ENCODE measurements at regions not wholly inside any gene's neighbourhood (a gene's known extent, or its start where the extent isn't known, plus 50 kb on each side); places are given as distances from the start of the nearest gene placed in this dataset.
A peak's percentile ranks its signal among the peaks of the same experiment; 100 is the strongest.

DNA sequence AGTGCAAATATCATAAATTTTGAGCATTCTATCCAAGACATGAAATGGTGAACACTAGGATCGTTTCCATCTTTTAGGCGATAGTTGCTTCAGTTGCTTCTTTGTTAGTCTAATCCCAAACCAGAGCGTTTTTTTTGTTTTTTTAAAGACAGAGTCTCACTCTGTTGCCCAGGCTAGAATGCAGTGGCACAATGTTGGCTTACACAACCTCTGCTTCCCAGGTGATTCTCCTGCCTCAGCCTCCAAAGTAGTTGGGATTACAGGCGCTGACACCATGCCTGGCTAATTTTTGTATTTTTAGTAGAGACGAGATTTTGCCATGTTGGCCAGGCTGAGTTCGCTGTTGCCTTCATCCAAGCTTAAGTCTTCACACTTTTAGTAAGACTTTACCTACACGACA, 265.3 kb downstream of the SHQ1 start:
- Histone ChIP-seq H3K56ac (ENCODE audit: insufficient read length, low read depth, low read length) (no peak overlapping the region), H3K23ac (ENCODE audit: insufficient read length, low read depth, low read length) (no peak overlapping the region), H3T11ph (ENCODE audit: low read length) (no peak overlapping the region), H2AK5ac (ENCODE audit: insufficient read length, low read length) (no peak overlapping the region), H3K27me3 (ENCODE audit: insufficient read depth, low read length) (no peaks in the 10 kb centered on the region), H3K79me1 (ENCODE audit: insufficient read depth, low read depth, low read length, poor library complexity, severe bottlenecking) (no peaks in the 10 kb centered on the region), H3K4me2 (ENCODE audit: insufficient read depth, insufficient read length, low read length) (no peak overlapping the region), H3K23me2 (ENCODE audit: insufficient read length, low read depth, low read length, poor library complexity, severe bottlenecking) (no peaks in the 10 kb centered on the region), H4K5ac (ENCODE audit: insufficient read length, low read depth, low read length) (no peak overlapping the region), H4K20me1 (ENCODE audit: control insufficient read depth, insufficient read depth, insufficient read length) (no peaks in the 10 kb centered on the region), H4K8ac (replicated peaks; ENCODE audit: insufficient read length, low read depth, low read length) (no peak overlapping the region), H2BK15ac (ENCODE audit: low read depth, low read length) (no peak overlapping the region), H2BK120ac (ENCODE audit: low read depth, low read length, poor library complexity, severe bottlenecking) (no peak overlapping the region), H2BK5ac (ENCODE audit: insufficient read length, low read length) (no peak overlapping the region), H3K27ac (ENCODE audit: insufficient read length, low read depth, low read length) (no peak overlapping the region), H4K91ac (ENCODE audit: insufficient read length, low read depth, low read length) (no peak overlapping the region), H3K9me3 (ENCODE audit: control insufficient read depth, low read depth, low read length) (no peaks in the 10 kb centered on the region), H3K18ac (ENCODE audit: insufficient read length, low read depth, low read length) (peak overlapping the region; percentile 21), H3K14ac (ENCODE audit: insufficient read depth, low read length) (no peak overlapping the region), H3K9ac (ENCODE audit: extremely low read depth, insufficient read length, low read length) (no peak overlapping the region), H2BK20ac (ENCODE audit: low read depth, low read length, poor library complexity, severe bottlenecking) (no peak overlapping the region), H3K79me2 (ENCODE audit: insufficient read depth, low read length) (no peaks in the 10 kb centered on the region), H2AFZ (ENCODE audit: low read length) (no peak overlapping the region), H2BK12ac (ENCODE audit: insufficient read length, low read depth, low read length) (no peak overlapping the region), H3K4me1 (ENCODE audit: insufficient read depth, low read length) (peaks cover 10% of the 10 kb centered on the region; the same call in 1 of the 2 replicates), H3K4ac (ENCODE audit: low read depth, low read length) (no peak overlapping the region)
- no CpG with 5 or more reads among the region's 7 CpGs for WGBS (ENCODE audit: extremely low coverage, insufficient read length, low lambda C conversion rate)
- Mint-ChIP-seq H3K27me3 (ENCODE audit: low read depth) (peaks cover 18% of the 10 kb centered on the region), H3K27ac (peak overlapping the region in 2 of 3 experiments; percentile 65 to 88; a peak in 2 of 7 replicates), H3K4me3 (no peak overlapping the region), H3K4me1 (peaks cover 25 to 32% of the 10 kb centered on the region in 2 experiments), H3K9me3 (no peaks in the 10 kb centered on the region; a peak in 1 of 5 replicates), H3K36me3 (ENCODE audit: insufficient read depth in 1 of 3, low read depth in 3 of 3) (no peaks in the 10 kb centered on the region)
- DNase-seq: no peak
- TF ChIP-seq, protein P1, sequence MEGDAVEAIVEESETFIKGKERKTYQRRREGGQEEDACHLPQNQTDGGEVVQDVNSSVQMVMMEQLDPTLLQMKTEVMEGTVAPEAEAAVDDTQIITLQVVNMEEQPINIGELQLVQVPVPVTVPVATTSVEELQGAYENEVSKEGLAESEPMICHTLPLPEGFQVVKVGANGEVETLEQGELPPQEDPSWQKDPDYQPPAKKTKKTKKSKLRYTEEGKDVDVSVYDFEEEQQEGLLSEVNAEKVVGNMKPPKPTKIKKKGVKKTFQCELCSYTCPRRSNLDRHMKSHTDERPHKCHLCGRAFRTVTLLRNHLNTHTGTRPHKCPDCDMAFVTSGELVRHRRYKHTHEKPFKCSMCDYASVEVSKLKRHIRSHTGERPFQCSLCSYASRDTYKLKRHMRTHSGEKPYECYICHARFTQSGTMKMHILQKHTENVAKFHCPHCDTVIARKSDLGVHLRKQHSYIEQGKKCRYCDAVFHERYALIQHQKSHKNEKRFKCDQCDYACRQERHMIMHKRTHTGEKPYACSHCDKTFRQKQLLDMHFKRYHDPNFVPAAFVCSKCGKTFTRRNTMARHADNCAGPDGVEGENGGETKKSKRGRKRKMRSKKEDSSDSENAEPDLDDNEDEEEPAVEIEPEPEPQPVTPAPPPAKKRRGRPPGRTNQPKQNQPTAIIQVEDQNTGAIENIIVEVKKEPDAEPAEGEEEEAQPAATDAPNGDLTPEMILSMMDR (conservative IDR thresholded peaks at IDR 0.05): no peak

All from H9 (cell line).